ENCODE measurements at regions not wholly inside any gene's neighbourhood (a gene's known extent, or its start where the extent isn't known, plus 50 kb on each side); places are given as distances from the start of the nearest gene placed in this dataset.

- TF ChIP-seq, protein P1, sequence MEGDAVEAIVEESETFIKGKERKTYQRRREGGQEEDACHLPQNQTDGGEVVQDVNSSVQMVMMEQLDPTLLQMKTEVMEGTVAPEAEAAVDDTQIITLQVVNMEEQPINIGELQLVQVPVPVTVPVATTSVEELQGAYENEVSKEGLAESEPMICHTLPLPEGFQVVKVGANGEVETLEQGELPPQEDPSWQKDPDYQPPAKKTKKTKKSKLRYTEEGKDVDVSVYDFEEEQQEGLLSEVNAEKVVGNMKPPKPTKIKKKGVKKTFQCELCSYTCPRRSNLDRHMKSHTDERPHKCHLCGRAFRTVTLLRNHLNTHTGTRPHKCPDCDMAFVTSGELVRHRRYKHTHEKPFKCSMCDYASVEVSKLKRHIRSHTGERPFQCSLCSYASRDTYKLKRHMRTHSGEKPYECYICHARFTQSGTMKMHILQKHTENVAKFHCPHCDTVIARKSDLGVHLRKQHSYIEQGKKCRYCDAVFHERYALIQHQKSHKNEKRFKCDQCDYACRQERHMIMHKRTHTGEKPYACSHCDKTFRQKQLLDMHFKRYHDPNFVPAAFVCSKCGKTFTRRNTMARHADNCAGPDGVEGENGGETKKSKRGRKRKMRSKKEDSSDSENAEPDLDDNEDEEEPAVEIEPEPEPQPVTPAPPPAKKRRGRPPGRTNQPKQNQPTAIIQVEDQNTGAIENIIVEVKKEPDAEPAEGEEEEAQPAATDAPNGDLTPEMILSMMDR (IDR thresholded peaks at IDR 0.05) = no peak
- TF ChIP-seq POLR2A (IDR thresholded peaks at IDR 0.05) = no peak
Measured at GRCh38 chr17:5841862-5842261, 228.3 kb upstream of the WSCD1 start.
